ENCODE measurements at regions not wholly inside any gene's neighbourhood (a gene's known extent, or its start where the extent isn't known, plus 50 kb on each side); places are given as distances from the start of the nearest gene placed in this dataset.

GRCh38 chr3:144259267-144259666 lies 287.6 kb downstream of the DIPK2A start:
- Histone ChIP-seq H3K27ac (no peak overlapping the region), H3K4me1 (no peaks in the 10 kb centered on the region), H3K27me3 (ENCODE audit: insufficient read depth in 3 of 3, low read length in 2 of 3) (no peaks in the 10 kb centered on the region), H3K9me3 (no peaks in the 10 kb centered on the region), H3K36me3 (ENCODE audit: insufficient read depth in 1 of 2, low read depth in 1 of 2) (no peaks in the 10 kb centered on the region), H3K4me3 (no peak overlapping the region)
- no peak for ATAC-seq
- intact Hi-C loops (cut with DNase I), result no loop called here
- 75 to 87% (median 85%) methylated on average over 2 of the region's 2 CpGs for WGBS, 3 donors
- no peak for DNase-seq
- no peak for TF ChIP-seq CTCF (IDR thresholded peaks at IDR 0.05)

GRCh38 chr3:144263706-144264105 lies 292.1 kb downstream of the DIPK2A start:
- ATAC-seq (no peak), DNase-seq (no peak)
- H3K27me3 ChIP-seq (ENCODE audit: insufficient read depth in 3 of 3, low read length in 2 of 3), result no peaks in the 10 kb centered on the region
- H3K4me1 ChIP-seq, result no peaks in the 10 kb centered on the region
- no peak for TF ChIP-seq CTCF (IDR thresholded peaks at IDR 0.05)
- intact Hi-C loops (cut with DNase I), result no loop called here
- H3K36me3 ChIP-seq (ENCODE audit: insufficient read depth in 1 of 2, low read depth in 1 of 2), result no peaks in the 10 kb centered on the region
- no peaks in the 10 kb centered on the region for H3K9me3 ChIP-seq
- no peak overlapping the region for H3K4me3 ChIP-seq
- no peak overlapping the region for H3K27ac ChIP-seq

DNA sequence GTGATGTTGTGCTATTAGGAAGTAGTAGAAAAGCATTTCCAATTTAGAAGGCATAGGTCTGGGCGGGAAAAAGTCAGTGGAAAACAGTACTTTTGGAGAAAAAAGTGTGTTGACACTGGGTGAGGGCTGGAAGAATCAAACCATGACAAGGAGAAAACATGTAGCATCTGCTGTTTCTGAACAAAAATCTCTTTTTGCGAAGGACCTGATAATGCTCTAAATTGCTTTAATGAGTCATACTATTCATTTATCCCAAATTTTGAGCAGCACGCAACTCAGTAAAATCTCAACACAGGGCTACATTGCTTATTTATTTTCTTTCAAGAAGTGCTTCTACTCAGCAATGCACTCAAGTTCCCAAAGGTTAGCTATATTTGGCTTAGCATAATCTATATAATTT lies 292.7 kb downstream of the DIPK2A start:
- 60 to 66% (median 64%) methylated on average over 3 of the region's 3 CpGs for WGBS, 3 donors
- no peak for DNase-seq
- Histone ChIP-seq H3K4me1 (no peaks in the 10 kb centered on the region), H3K27ac (no peak overlapping the region), H3K9me3 (no peaks in the 10 kb centered on the region), H3K4me3 (no peak overlapping the region), H3K27me3 (ENCODE audit: insufficient read depth in 3 of 3, low read length in 2 of 3) (no peaks in the 10 kb centered on the region), H3K36me3 (ENCODE audit: insufficient read depth in 1 of 2, low read depth in 1 of 2) (no peaks in the 10 kb centered on the region)
- intact Hi-C loops (cut with DNase I), result no loop called here
- TF ChIP-seq CTCF (IDR thresholded peaks at IDR 0.05), result no peak
- no peak for ATAC-seq

GRCh38 chr3:144264794-144265193 lies 293.2 kb downstream of the DIPK2A start:
- Histone ChIP-seq H3K9me3 (no peaks in the 10 kb centered on the region), H3K27me3 (ENCODE audit: insufficient read depth in 3 of 3, low read length in 2 of 3) (no peaks in the 10 kb centered on the region), H3K4me3 (no peak overlapping the region), H3K4me1 (no peaks in the 10 kb centered on the region), H3K27ac (no peak overlapping the region), H3K36me3 (ENCODE audit: insufficient read depth in 1 of 2, low read depth in 1 of 2) (no peaks in the 10 kb centered on the region)
- ATAC-seq (no peak), DNase-seq (no peak)
- intact Hi-C loops (cut with DNase I), result no loop called here
- 79 to 91% (median 87%) methylated on average over 1 of the region's 1 CpG for WGBS, 3 donors
- no peak for TF ChIP-seq CTCF (IDR thresholded peaks at IDR 0.05)

GRCh38 chr3:144265542-144266100 lies 294.0 kb downstream of the DIPK2A start:
- WGBS, 3 donors, result 8 to 19% (median 12%) methylated on average over 3 of the region's 3 CpGs
- no peak overlapping the region for H3K27ac ChIP-seq
- no peak for TF ChIP-seq CTCF (IDR thresholded peaks at IDR 0.05)
- no peak overlapping the region for H3K4me3 ChIP-seq
- H3K9me3 ChIP-seq, result no peaks in the 10 kb centered on the region
- no peaks in the 10 kb centered on the region for H3K27me3 ChIP-seq (ENCODE audit: insufficient read depth in 3 of 3, low read length in 2 of 3)
- no peaks in the 10 kb centered on the region for H3K36me3 ChIP-seq (ENCODE audit: insufficient read depth in 1 of 2, low read depth in 1 of 2)
- no peak for DNase-seq
- no peaks in the 10 kb centered on the region for H3K4me1 ChIP-seq
- no peak for ATAC-seq
- intact Hi-C loops (cut with DNase I), result no loop called here
